ENCODE measurements at regions not wholly inside any gene's neighbourhood (a gene's known extent, or its start where the extent isn't known, plus 50 kb on each side); places are given as distances from the start of the nearest gene placed in this dataset.

DNA sequence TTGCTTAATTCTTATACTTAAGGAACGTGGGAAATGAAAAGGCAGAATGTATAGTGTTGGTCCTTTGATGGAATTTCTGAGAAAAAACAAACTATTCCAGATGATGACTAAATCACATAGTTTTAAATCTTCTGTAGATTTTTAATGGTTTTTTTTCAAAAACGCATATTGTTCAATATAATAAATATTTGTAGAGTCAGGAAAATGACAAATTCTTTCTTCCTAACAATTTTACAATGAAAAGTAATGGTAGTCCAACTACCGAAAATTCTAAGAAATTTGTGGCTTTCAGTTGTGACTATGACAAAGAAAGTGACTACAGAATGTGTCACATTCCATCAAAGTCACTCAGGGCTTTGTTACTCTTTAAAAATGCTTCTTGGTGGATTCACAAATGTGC is 164.8 kb upstream of the PITX2 start:
- in situ Hi-C loops (cut with MboI; ENCODE audit: low sequenced_read_pairs): no loop called here
- no peak overlapping the region for H3K27ac ChIP-seq (ENCODE audit: insufficient read depth, low read length)

More for the DNA sequence above, 164.8 kb upstream of the PITX2 start:
- ATAC-seq (ENCODE audit: low read depth): peak; percentile 60
- no peak overlapping the region for H3K23ac ChIP-seq (ENCODE audit: low read depth, low read length)
- no peaks in the 10 kb centered on the region for H4K20me1 ChIP-seq (ENCODE audit: insufficient read depth, low read length)
- no peak overlapping the region for H4K91ac ChIP-seq (ENCODE audit: insufficient read depth, low read depth, low read length)
- H3K9me3 ChIP-seq (ENCODE audit: control insufficient read depth, insufficient read depth, low read length): no peaks in the 10 kb centered on the region
- no peak for TF ChIP-seq MAFK (IDR thresholded peaks at IDR 0.05; ENCODE audit: low read depth, low read length)
- TF ChIP-seq MXI1 (IDR thresholded peaks at IDR 0.05; ENCODE audit: borderline replicate concordance, low read depth, low read length): no peak
- no peak for TF ChIP-seq POLR2A (IDR thresholded peaks at IDR 0.05; ENCODE audit: low read depth, low read length)
- no peak for TF ChIP-seq RCOR1 (IDR thresholded peaks at IDR 0.05; ENCODE audit: insufficient replicate concordance, low read length)
- no peak for TF ChIP-seq BHLHE40 (IDR thresholded peaks at IDR 0.05; ENCODE audit: low read depth, low read length)
- TF ChIP-seq NFE2L2 (IDR thresholded peaks at IDR 0.05; ENCODE audit: low read depth, low read length): no peak
- TF ChIP-seq, protein P1, sequence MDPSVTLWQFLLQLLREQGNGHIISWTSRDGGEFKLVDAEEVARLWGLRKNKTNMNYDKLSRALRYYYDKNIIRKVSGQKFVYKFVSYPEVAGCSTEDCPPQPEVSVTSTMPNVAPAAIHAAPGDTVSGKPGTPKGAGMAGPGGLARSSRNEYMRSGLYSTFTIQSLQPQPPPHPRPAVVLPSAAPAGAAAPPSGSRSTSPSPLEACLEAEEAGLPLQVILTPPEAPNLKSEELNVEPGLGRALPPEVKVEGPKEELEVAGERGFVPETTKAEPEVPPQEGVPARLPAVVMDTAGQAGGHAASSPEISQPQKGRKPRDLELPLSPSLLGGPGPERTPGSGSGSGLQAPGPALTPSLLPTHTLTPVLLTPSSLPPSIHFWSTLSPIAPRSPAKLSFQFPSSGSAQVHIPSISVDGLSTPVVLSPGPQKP (IDR thresholded peaks at IDR 0.05; ENCODE audit: borderline replicate concordance, low read depth, low read length): no peak
- TF ChIP-seq SMC3 (IDR thresholded peaks at IDR 0.05; ENCODE audit: low read depth, low read length): no peak
- no peak for TF ChIP-seq CHD1 (IDR thresholded peaks at IDR 0.05; ENCODE audit: low read depth, low read length)
- TF ChIP-seq FOS (IDR thresholded peaks at IDR 0.05; ENCODE audit: low read depth, low read length): no peak
- TF ChIP-seq MAZ (IDR thresholded peaks at IDR 0.05; ENCODE audit: borderline replicate concordance, low read depth, low read length): no peak
- TF ChIP-seq RFX5 (IDR thresholded peaks at IDR 0.05; ENCODE audit: low read depth, low read length): no peak
- WGBS, 2 experiments (ENCODE audit: extremely low coverage in 2 of 2, insufficient read length in 1 of 2): no CpG with 5 or more reads among the region's 3 CpGs
- no peak overlapping the region for H3K14ac ChIP-seq (replicated peaks; ENCODE audit: low read depth, low read length)
- H3K9me1 ChIP-seq (ENCODE audit: insufficient read depth, low read length): no peaks in the 10 kb centered on the region
- dilution Hi-C loops (cut with HindIII; ENCODE audit: low sequenced_read_pairs, unreplicated experiment) (no loop called here), intact Hi-C loops (cut with micrococcal nuclease) (no loop called here)
- no TSS peak for BruUV-seq (replicated peaks)
- H3K9ac ChIP-seq (ENCODE audit: low read depth, low read length): no peak overlapping the region
- no peak overlapping the region for H3K18ac ChIP-seq (ENCODE audit: low read depth, low read length)
- no peaks in the 10 kb centered on the region for H3K36me3 ChIP-seq (ENCODE audit: control insufficient read depth, insufficient read depth, low read length)
- H2AK5ac ChIP-seq (ENCODE audit: low read depth, low read length): no peak overlapping the region
- H2BK20ac ChIP-seq (ENCODE audit: low read depth, low read length): no peak overlapping the region
- H3K4me3 ChIP-seq (ENCODE audit: insufficient read depth, low read depth, low read length): no peak overlapping the region
- ChIA-PET CTCF (no interaction called here), POLR2A (ENCODE audit: unreplicated experiment) (no interaction called here)
- no peak overlapping the region for H2BK120ac ChIP-seq (ENCODE audit: low read depth, low read length)
- H3K4me2 ChIP-seq (ENCODE audit: low read depth, low read length): no peak overlapping the region
- H4K8ac ChIP-seq (ENCODE audit: low read depth in 2 of 2, low read length in 2 of 2): no peak overlapping the region
- no peak overlapping the region for H4K5ac ChIP-seq (ENCODE audit: low read depth, low read length)
- H2BK5ac ChIP-seq (ENCODE audit: low read depth, low read length, poor library complexity, severe bottlenecking): no peak overlapping the region
- no peak overlapping the region for H2AFZ ChIP-seq (replicated peaks; ENCODE audit: low read length, poor library complexity)
- H3K4ac ChIP-seq (ENCODE audit: low read depth, low read length): no peak overlapping the region
- DNase-seq: peak; percentile 27
- H3K27me3 ChIP-seq (ENCODE audit: control insufficient read depth, insufficient read depth, low read length): no peaks in the 10 kb centered on the region
- H3K4me1 ChIP-seq (ENCODE audit: control insufficient read depth, insufficient read depth, low read length): 0 out of 2 replicates have a peak, but pooled peaks cover 2% of the 10 kb centered on the region
- H3K56ac ChIP-seq (ENCODE audit: extremely low read depth, insufficient read depth, low read length): no peak overlapping the region
- H2AK9ac ChIP-seq (replicated peaks; ENCODE audit: low read depth, low read length, poor library complexity): no peak overlapping the region
- H2BK15ac ChIP-seq (ENCODE audit: low read depth, low read length): no peak overlapping the region
- H3K79me1 ChIP-seq (ENCODE audit: low read depth in 1 of 2, low read length in 2 of 2): no peaks in the 10 kb centered on the region

All from IMR-90 (cell line).